B cell (primary cell): ENCODE measurements at regions not wholly inside any gene's neighbourhood (a gene's known extent, or its start where the extent isn't known, plus 50 kb on each side); places are given as distances from the start of the nearest gene placed in this dataset.

ENCODE experiments used
- ATAC-seq: fragments of 200-7000 bp; cut with Tn5 transposase; one replicate; pipeline ENCODE4 v1.10.0; 2021; ENCODE audit warnings: low read depth, mild to moderate bottlenecking, moderate number of reproducible peaks, moderate library complexity
- CTCF ChIA-PET: fragments of 350-600 bp; sonication (Branson Sonifier 250); formaldehyde crosslinking; loops from one replicate; lab custom pipeline; 2021; ENCODE audit warnings: antibody characterized with exemption, inconsistent platforms; lab: Charles Lee
- POLR2A ChIA-PET: fragments of 350-600 bp; sonication (Branson Sonifier 250); formaldehyde crosslinking; loops from one replicate; lab custom pipeline; 2021; ENCODE audit warnings: antibody characterized with exemption; lab: Charles Lee
- DNase-seq: peaks from one replicate; pipeline ENCODE4 v3.0.0; 2013
- H2AFZ ChIP-seq: 2 replicates; pipeline ENCODE4 v1.6.1; 2012; ENCODE audit warnings: mild to moderate bottlenecking, low read depth, low read length; ENCODE audit not compliant: insufficient read depth, poor library complexity, severe bottlenecking
- H3K27ac ChIP-seq, 2 donors: 1 replicate in 1 of 2; 2 replicates in 1 of 2; pipeline ENCODE4 v1.5.1; 2012 to 2013; ENCODE audit warnings: low read length in 2 of 2, mild to moderate bottlenecking in 2 of 2, moderate library complexity in 1 of 2
- H3K27me3 ChIP-seq, 4 experiments: fragments of 200-600 bp in 1 of 4; sonication (generic) in 1 of 4; replicated peaks in 1 of 4; 1 replicate in 2 of 4; 2 replicates in 2 of 4; pipeline versions ENCODE4 v1.6.1 to v1.7.0; 2013 to 2016; ENCODE audit warnings: low read length in 3 of 4, mild to moderate bottlenecking in 2 of 4, mixed read lengths in 1 of 4, moderate library complexity in 1 of 4; ENCODE audit not compliant: insufficient read depth in 4 of 4, control insufficient read depth in 3 of 4; ENCODE audit errors: control extremely low read depth in 1 of 4
- H3K36me3 ChIP-seq, 2 experiments: replicated peaks in 1 of 2; 1 replicate in 1 of 2; 2 replicates in 1 of 2; pipeline versions ENCODE4 v1.6.1 to v1.7.1; 2013; ENCODE audit warnings: low read length in 1 of 2; ENCODE audit not compliant: insufficient read depth in 2 of 2, control insufficient read depth in 1 of 2; ENCODE audit errors: control extremely low read depth in 1 of 2, extremely low read depth in 1 of 2
- H3K4me1 ChIP-seq, 2 donors: fragments of 200-600 bp in 1 of 2; sonication (generic) in 1 of 2; 1 replicate in 1 of 2; 2 replicates in 1 of 2; pipeline versions ENCODE4 v1.5.1 to v1.6.1; 2013 to 2017; ENCODE audit warnings: low read length in 2 of 2; ENCODE audit not compliant: control insufficient read depth in 2 of 2, insufficient read depth in 2 of 2
- H3K4me2 ChIP-seq: replicated peaks from 2 replicates; pipeline ENCODE3; 2012; ENCODE audit warnings: mild to moderate bottlenecking, low read depth, low read length; ENCODE audit not compliant: poor library complexity, severe bottlenecking
- H3K4me3 ChIP-seq, 5 experiments: fragments of 200-600 bp in 1 of 5; sonication (generic) in 1 of 5; 1 replicate in 3 of 5; 2 replicates in 2 of 5; pipeline versions ENCODE4 v1.5.1 to v1.7.0; 2011 to 2016; ENCODE audit warnings: low read length in 4 of 5, mild to moderate bottlenecking in 4 of 5, low read depth in 2 of 5, control low read depth in 1 of 5, moderate library complexity in 1 of 5; ENCODE audit not compliant: insufficient read depth in 1 of 5; ENCODE audit errors: control extremely low read depth in 1 of 5, extremely low read depth in 1 of 5
- H3K79me2 ChIP-seq: fragments of 200-600 bp; sonication (generic); one replicate; pipeline ENCODE4 v1.6.0; 2016; ENCODE audit warnings: low read length; ENCODE audit not compliant: control insufficient read depth, insufficient read depth
- H3K9ac ChIP-seq: fragments of 200-600 bp; sonication (generic); 2 replicates; pipeline ENCODE4 v1.6.1; 2017; ENCODE audit warnings: mild to moderate bottlenecking, low read length, moderate library complexity
- H3K9me3 ChIP-seq, 3 donors: one replicate each; pipeline versions ENCODE4 v1.6.1 to v1.7.1; 2013; ENCODE audit warnings: low read length in 2 of 3; ENCODE audit not compliant: control insufficient read depth in 2 of 3, insufficient read depth in 1 of 3; ENCODE audit errors: control extremely low read depth in 1 of 3
- H4K20me1 ChIP-seq: 2 replicates; pipeline ENCODE4 v1.6.0; 2012; ENCODE audit warnings: mild to moderate bottlenecking, low read length; ENCODE audit not compliant: insufficient read depth, control insufficient read depth, poor library complexity, severe bottlenecking
- H3K27ac Mint-ChIP-seq: one replicate; pipeline ENCODE4 v1.8.0; 2021; ENCODE audit warnings: mixed read lengths
- H3K27me3 Mint-ChIP-seq: one replicate; pipeline ENCODE4 v1.8.0; 2021; ENCODE audit warnings: mixed read lengths
- H3K4me1 Mint-ChIP-seq: one replicate; pipeline ENCODE4 v1.8.0; 2021; ENCODE audit warnings: mixed read lengths
- H3K4me3 Mint-ChIP-seq: one replicate; pipeline ENCODE4 v1.8.0; 2021; ENCODE audit warnings: mixed read lengths
- H3K9me3 Mint-ChIP-seq: one replicate; pipeline ENCODE4 v1.8.0; 2022; ENCODE audit warnings: mixed read lengths; ENCODE audit not compliant: insufficient read depth
- CTCF ChIP-seq: fragments of 200-600 bp; IDR thresholded peaks from one replicate; pipeline ENCODE4 v1.8.0; 2022; ENCODE audit warnings: antibody characterized with exemption, mild to moderate bottlenecking
- EZH2 ChIP-seq: IDR thresholded peaks from 2 replicates; pipeline ENCODE4 v1.6.1; 2012; ENCODE audit warnings: borderline replicate concordance, low read depth, mild to moderate bottlenecking, moderate library complexity, low read length; ENCODE audit not compliant: insufficient read depth, poor library complexity, severe bottlenecking
- WGBS: methylation state at CpG from one replicate; pipeline ENCODE4 v1.1.5; 2013; ENCODE audit warnings: missing lambda C conversion rate; ENCODE audit not compliant: insufficient coverage; 5-methylcytosine and 5-hydroxymethylcytosine counted together
- intact Hi-C: fragments of 100-400 bp; cut with micrococcal nuclease; formaldehyde crosslinking; loops from one replicate; pipeline ENCODE4 v1.10.0; 2022

- H3K4me3 ChIP-seq: no peak overlapping the region
- Mint-ChIP-seq H3K27ac (no peak overlapping the region), H3K9me3 (peaks cover 2% of the 10 kb centered on the region), H3K27me3 (no peaks in the 10 kb centered on the region), H3K4me1 (no peaks in the 10 kb centered on the region), H3K4me3 (no peak overlapping the region)
- H2AFZ ChIP-seq: no peak overlapping the region
- ChIA-PET CTCF (no interaction called here), POLR2A (no interaction called here)
- DNase-seq: no peak
- intact Hi-C loops: no loop called here
- no peak for ATAC-seq
- no peak overlapping the region for H3K4me2 ChIP-seq
- peaks cover 0 to 42% (median 0%) of the 10 kb centered on the region in 3 donors for H3K9me3 ChIP-seq
- TF ChIP-seq CTCF (no peak), EZH2 (no peak)
- H3K9ac ChIP-seq: no peak overlapping the region
- H3K36me3 ChIP-seq: no peaks in the 10 kb centered on the region
- no peaks in the 10 kb centered on the region for H3K79me2 ChIP-seq
- H3K27me3 ChIP-seq: no peaks in the 10 kb centered on the region
- WGBS: 82% methylated on average over 12 of the region's 12 CpGs
- no peaks in the 10 kb centered on the region for H4K20me1 ChIP-seq
- no peak overlapping the region for H3K27ac ChIP-seq
- H3K4me1 ChIP-seq: no peaks in the 10 kb centered on the region
These were observed 311.9 kb downstream of the BCL11B start for GRCh38 chr14:98959958-98960616.

DNA sequence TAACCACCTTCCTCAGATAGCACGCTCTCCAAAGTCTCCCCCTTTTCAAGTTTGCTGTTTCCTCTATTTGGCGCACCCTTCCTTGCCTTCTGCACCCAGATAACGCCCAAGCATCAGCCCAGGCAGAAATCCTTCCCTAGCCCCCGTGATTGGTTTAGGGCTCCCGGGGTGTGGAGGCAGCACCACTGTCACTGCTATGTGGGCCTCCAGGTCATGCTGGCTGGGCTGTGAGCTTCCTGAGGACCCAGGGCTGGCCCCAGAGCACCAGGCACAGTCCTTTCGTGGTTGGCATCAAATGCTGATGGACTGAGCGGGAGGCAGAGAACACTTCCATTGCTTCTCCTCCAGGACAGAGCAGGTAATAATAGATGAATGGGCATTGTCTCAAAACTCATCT lies 311.4 kb downstream of the BCL11B start:
- H3K27ac Mint-ChIP-seq: no peak overlapping the region

More for the DNA sequence above, 311.4 kb downstream of the BCL11B start:
- Histone ChIP-seq H3K36me3 (no peaks in the 10 kb centered on the region), H2AFZ (no peak overlapping the region), H3K9me3 (peaks cover 0 to 44% (median 0%) of the 10 kb centered on the region in 3 donors), H3K4me2 (no peak overlapping the region), H3K4me3 (no peak overlapping the region), H4K20me1 (no peaks in the 10 kb centered on the region), H3K79me2 (no peaks in the 10 kb centered on the region), H3K4me1 (no peaks in the 10 kb centered on the region), H3K9ac (no peak overlapping the region), H3K27ac (no peak overlapping the region), H3K27me3 (no peaks in the 10 kb centered on the region)
- Mint-ChIP-seq H3K27me3 (no peaks in the 10 kb centered on the region), H3K4me1 (no peaks in the 10 kb centered on the region), H3K4me3 (no peak overlapping the region), H3K9me3 (no peaks in the 10 kb centered on the region)
- DNase-seq (no peak), ATAC-seq (no peak)
- intact Hi-C loops: no loop called here
- ChIA-PET CTCF (no interaction called here), POLR2A (no interaction called here)
- WGBS: 81% methylated on average over 7 of the region's 7 CpGs
- TF ChIP-seq EZH2 (no peak), CTCF (no peak)
